IMR-90 (cell line): ENCODE measurements at regions not wholly inside any gene's neighbourhood (a gene's known extent, or its start where the extent isn't known, plus 50 kb on each side); places are given as distances from the start of the nearest gene placed in this dataset.

Source experiments
- ATAC-seq: fragments of 200-7000 bp; cut with Tn5 transposase; 2 replicates; pipeline ENCODE4 v1.9.1; 2020; ENCODE audit warnings: low read depth, mild to moderate bottlenecking, moderate library complexity
- BruUV-seq: library from RNA; stranded (reverse); fragments of 400-500 nt; replicated peaks from 2 replicates; lab custom pipeline; 2021; lab: Mats Ljungman, UMichigan
- CTCF ChIA-PET: fragments of 300-600 bp; formaldehyde crosslinking; extraction: SDS; loops from one replicate; lab custom pipeline; 2021; ENCODE audit warnings: antibody characterized with exemption; lab: Yijun Ruan, JAX
- POLR2A ChIA-PET: fragments of 300-600 bp; sonication (Branson Sonifier 250); formaldehyde crosslinking; loops from one replicate; lab custom pipeline; 2022; ENCODE audit warnings: antibody characterized with exemption; ENCODE audit not compliant: unreplicated experiment; lab: Charles Lee
- DNase-seq: peaks from one replicate; pipeline ENCODE4 v3.0.0; 2013
- H2AFZ ChIP-seq: replicated peaks from 2 replicates; pipeline ENCODE3; 2013; ENCODE audit warnings: low read length, mild to moderate bottlenecking; ENCODE audit not compliant: poor library complexity
- H2AK5ac ChIP-seq: 2 replicates; pipeline ENCODE4 v1.6.1; 2013; ENCODE audit warnings: low read depth, low read length, inconsistent platforms
- H2AK9ac ChIP-seq: replicated peaks from 2 replicates; pipeline ENCODE3; 2013; ENCODE audit warnings: mild to moderate bottlenecking, low read depth, low read length, moderate library complexity; ENCODE audit not compliant: poor library complexity
- H2BK120ac ChIP-seq: 2 replicates; pipeline ENCODE4 v1.6.1; 2013; ENCODE audit warnings: low read depth, low read length, inconsistent platforms
- H2BK15ac ChIP-seq: 3 replicates; pipeline ENCODE4 v1.6.1; 2013; ENCODE audit warnings: low read depth, low read length, inconsistent platforms
- H2BK20ac ChIP-seq: 2 replicates; pipeline ENCODE4 v1.6.1; 2013; ENCODE audit warnings: low read depth, mild to moderate bottlenecking, inconsistent platforms, low read length, moderate library complexity
- H2BK5ac ChIP-seq: 2 replicates; pipeline ENCODE4 v1.6.1; 2013; ENCODE audit warnings: mild to moderate bottlenecking, low read depth, low read length, inconsistent platforms; ENCODE audit not compliant: poor library complexity, severe bottlenecking
- H3K14ac ChIP-seq: replicated peaks from 2 replicates; pipeline ENCODE4 v1.6.1; 2013; ENCODE audit warnings: low read depth, low read length, inconsistent platforms
- H3K18ac ChIP-seq: 2 replicates; pipeline ENCODE4 v1.6.1; 2013; ENCODE audit warnings: low read depth, low read length, control low read depth
- H3K23ac ChIP-seq: 2 replicates; pipeline ENCODE4 v1.6.1; 2013; ENCODE audit warnings: low read depth, low read length, inconsistent platforms
- H3K27ac ChIP-seq: 2 replicates; pipeline ENCODE4 v1.5.1; 2013; ENCODE audit warnings: mild to moderate bottlenecking, control low read depth, low read length; ENCODE audit not compliant: insufficient read depth
- H3K27me3 ChIP-seq: 2 replicates; pipeline ENCODE4 v1.6.1; 2013; ENCODE audit warnings: low read length; ENCODE audit not compliant: control insufficient read depth, insufficient read depth
- H3K36me3 ChIP-seq: 2 replicates; pipeline ENCODE4 v1.6.1; 2013; ENCODE audit warnings: low read length, mixed read lengths; ENCODE audit not compliant: control insufficient read depth, insufficient read depth
- H3K4ac ChIP-seq: 2 replicates; pipeline ENCODE4 v1.6.1; 2013; ENCODE audit warnings: low read depth, low read length, inconsistent platforms
- H3K4me1 ChIP-seq: 2 replicates; pipeline ENCODE4 v1.6.1; 2013; ENCODE audit warnings: low read length, mixed read lengths; ENCODE audit not compliant: control insufficient read depth, insufficient read depth
- H3K4me2 ChIP-seq: 2 replicates; pipeline ENCODE4 v1.6.1; 2013; ENCODE audit warnings: low read depth, mild to moderate bottlenecking, control low read depth, low read length, moderate library complexity
- H3K4me3 ChIP-seq: 2 replicates; pipeline ENCODE4 v1.5.1; 2013; ENCODE audit warnings: low read depth, mild to moderate bottlenecking, control low read depth, low read length, moderate library complexity; ENCODE audit not compliant: insufficient read depth
- H3K56ac ChIP-seq: 2 replicates; pipeline ENCODE4 v1.6.1; 2013; ENCODE audit warnings: low read length, inconsistent platforms; ENCODE audit not compliant: insufficient read depth; ENCODE audit errors: extremely low read depth
- H3K79me1 ChIP-seq, 2 experiments: 2 replicates each; pipeline ENCODE4 v1.6.1; 2013; ENCODE audit warnings: low read length in 2 of 2, inconsistent platforms in 1 of 2, low read depth in 1 of 2
- H3K9ac ChIP-seq: 2 replicates; pipeline ENCODE4 v1.6.1; 2013; ENCODE audit warnings: low read depth, low read length, control low read depth
- H3K9me1 ChIP-seq: 2 replicates; pipeline ENCODE4 v1.6.1; 2013; ENCODE audit warnings: low read length, inconsistent platforms; ENCODE audit not compliant: insufficient read depth
- H3K9me3 ChIP-seq: 2 replicates; pipeline ENCODE4 v1.6.1; 2013; ENCODE audit warnings: low read length; ENCODE audit not compliant: control insufficient read depth, insufficient read depth
- H4K20me1 ChIP-seq: 2 replicates; pipeline ENCODE4 v1.6.1; 2013; ENCODE audit warnings: low read length, inconsistent platforms; ENCODE audit not compliant: insufficient read depth
- H4K5ac ChIP-seq: 2 replicates; pipeline ENCODE4 v1.6.1; 2013; ENCODE audit warnings: mild to moderate bottlenecking, low read depth, low read length, control low read depth
- H4K8ac ChIP-seq, 2 experiments: 2 replicates each; pipeline ENCODE4 v1.6.1; 2013; ENCODE audit warnings: low read depth in 2 of 2, low read length in 2 of 2, control low read depth in 1 of 2, inconsistent platforms in 1 of 2
- H4K91ac ChIP-seq: 2 replicates; pipeline ENCODE4 v1.6.1; 2013; ENCODE audit warnings: low read depth, low read length, inconsistent platforms; ENCODE audit not compliant: insufficient read depth
- BHLHE40 ChIP-seq: fragments of 150-350 bp; IDR thresholded peaks from 2 replicates; pipeline ENCODE4 v1.6.1; 2016; ENCODE audit warnings: mild to moderate bottlenecking, low read depth, low read length
- CEBPB ChIP-seq: IDR thresholded peaks from 2 replicates; pipeline ENCODE4 v1.6.1; 2012; ENCODE audit warnings: low read depth, low read length, improper control_type of control experiment
- CHD1 ChIP-seq: IDR thresholded peaks from 2 replicates; pipeline ENCODE4 v1.6.1; 2012; ENCODE audit warnings: low read depth, low read length, improper control_type of control experiment
- FOS ChIP-seq: fragments of 150-350 bp; IDR thresholded peaks from 2 replicates; pipeline ENCODE4 v1.6.1; 2016; ENCODE audit warnings: low read depth, low read length
- MAFK ChIP-seq: IDR thresholded peaks from 2 replicates; pipeline ENCODE4 v1.6.1; 2012; ENCODE audit warnings: low read depth, low read length, improper control_type of control experiment
- MAZ ChIP-seq: IDR thresholded peaks from 2 replicates; pipeline ENCODE4 v1.6.1; 2012; ENCODE audit warnings: low read depth, mild to moderate bottlenecking, low read length, improper control_type of control experiment, moderate library complexity, borderline replicate concordance
- MXI1 ChIP-seq: IDR thresholded peaks from 2 replicates; pipeline ENCODE4 v1.6.1; 2012; ENCODE audit warnings: low read depth, mild to moderate bottlenecking, low read length, moderate library complexity, borderline replicate concordance
- NFE2L2 ChIP-seq: fragments of 150-350 bp; IDR thresholded peaks from 2 replicates; pipeline ENCODE4 v1.6.1; 2016; ENCODE audit warnings: low read depth, mild to moderate bottlenecking, low read length
- POLR2A ChIP-seq: IDR thresholded peaks from 2 replicates; pipeline ENCODE4 v1.6.1; 2012; ENCODE audit warnings: mild to moderate bottlenecking, low read depth, low read length
- RAD21 ChIP-seq: IDR thresholded peaks from 2 replicates; pipeline ENCODE4 v1.6.1; 2012; ENCODE audit warnings: low read length, improper control_type of control experiment
- RCOR1 ChIP-seq: IDR thresholded peaks from 2 replicates; pipeline ENCODE4 v1.6.1; 2012; ENCODE audit warnings: mild to moderate bottlenecking, low read length, improper control_type of control experiment; ENCODE audit not compliant: insufficient replicate concordance
- RFX5 ChIP-seq: IDR thresholded peaks from 2 replicates; pipeline ENCODE4 v1.8.0; 2012; ENCODE audit warnings: low read depth, mild to moderate bottlenecking, low read length, moderate library complexity
- SMC3 ChIP-seq: fragments of 150-350 bp; IDR thresholded peaks from 2 replicates; pipeline ENCODE4 v1.6.1; 2016; ENCODE audit warnings: low read depth, mild to moderate bottlenecking, antibody characterized with exemption, low read length, moderate library complexity
- WGBS, 2 experiments: methylation state at CpG; one replicate each; pipeline versions ENCODE4 v1.1.5 to v1.1.7; 2013; ENCODE audit warnings: missing lambda C conversion rate in 2 of 2; ENCODE audit not compliant: insufficient read length in 1 of 2; ENCODE audit errors: extremely low coverage in 2 of 2; 5-methylcytosine and 5-hydroxymethylcytosine counted together
- dilution Hi-C: fragments of 300-500 bp; cut with HindIII; formaldehyde crosslinking; loops from one replicate; pipeline ENCODE4 v1.14.3; 2018; ENCODE audit warnings: low sequenced_read_pairs; ENCODE audit not compliant: unreplicated experiment
- in situ Hi-C: fragments of 300-500 bp; cut with MboI; formaldehyde crosslinking; loops from 3 replicates; pipeline ENCODE4 v1.14.3; 2019; ENCODE audit warnings: low sequenced_read_pairs, inconsistent platforms, mixed read lengths
- intact Hi-C: fragments of 100-400 bp; cut with micrococcal nuclease; formaldehyde crosslinking; loops from 2 replicates; pipeline ENCODE4 v1.10.0; 2022
- TF ChIP-seq, protein P1 (sequence below): fragments of 150-350 bp; IDR thresholded peaks from 2 replicates; pipeline ENCODE4 v1.6.1; 2016; ENCODE audit warnings: low read depth, mild to moderate bottlenecking, low read length, moderate library complexity, borderline replicate concordance
- TF ChIP-seq, protein P2 (sequence below): fragments of 150-350 bp; IDR thresholded peaks from 2 replicates; pipeline ENCODE4 v1.6.1; 2017; ENCODE audit warnings: mild to moderate bottlenecking, antibody characterized with exemption, low read length, low read depth
- TF ChIP-seq, protein P3 (sequence below): conservative IDR thresholded peaks from 2 replicates; pipeline ENCODE4 v1.5.1; 2012; ENCODE audit warnings: mild to moderate bottlenecking, low read depth, low read length, improper control_type of control experiment

DNA sequence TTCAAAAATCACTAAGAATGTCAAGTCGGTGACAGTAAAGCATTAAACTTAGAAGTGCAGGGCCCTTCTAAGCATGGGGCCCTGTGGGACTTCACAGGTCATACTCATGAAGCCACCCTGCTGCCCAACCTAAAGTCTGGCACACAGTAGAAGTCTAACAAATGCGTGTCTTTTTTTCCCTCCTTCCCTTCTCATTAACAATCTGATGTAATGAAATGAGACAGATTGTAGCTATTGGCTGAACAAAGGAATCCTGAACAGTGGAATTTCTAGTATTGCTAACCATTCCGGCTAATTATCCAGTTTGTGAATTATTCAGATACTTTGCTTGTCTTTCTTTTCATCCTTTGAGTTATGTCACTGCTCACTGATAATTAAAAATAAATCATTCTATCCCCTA is 369.9 kb downstream of the WDR11 start:
- H2BK5ac ChIP-seq: no peak overlapping the region
- no peak for TF ChIP-seq RCOR1
- TF ChIP-seq POLR2A: no peak
- TF ChIP-seq CEBPB: no peak
- TF ChIP-seq NFE2L2: no peak
- TF ChIP-seq SMC3: no peak
- no peak for TF ChIP-seq MXI1
- TF ChIP-seq BHLHE40: no peak
- TF ChIP-seq, protein P1, sequence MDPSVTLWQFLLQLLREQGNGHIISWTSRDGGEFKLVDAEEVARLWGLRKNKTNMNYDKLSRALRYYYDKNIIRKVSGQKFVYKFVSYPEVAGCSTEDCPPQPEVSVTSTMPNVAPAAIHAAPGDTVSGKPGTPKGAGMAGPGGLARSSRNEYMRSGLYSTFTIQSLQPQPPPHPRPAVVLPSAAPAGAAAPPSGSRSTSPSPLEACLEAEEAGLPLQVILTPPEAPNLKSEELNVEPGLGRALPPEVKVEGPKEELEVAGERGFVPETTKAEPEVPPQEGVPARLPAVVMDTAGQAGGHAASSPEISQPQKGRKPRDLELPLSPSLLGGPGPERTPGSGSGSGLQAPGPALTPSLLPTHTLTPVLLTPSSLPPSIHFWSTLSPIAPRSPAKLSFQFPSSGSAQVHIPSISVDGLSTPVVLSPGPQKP: no peak
- TF ChIP-seq RFX5: no peak
- TF ChIP-seq, protein P2, sequence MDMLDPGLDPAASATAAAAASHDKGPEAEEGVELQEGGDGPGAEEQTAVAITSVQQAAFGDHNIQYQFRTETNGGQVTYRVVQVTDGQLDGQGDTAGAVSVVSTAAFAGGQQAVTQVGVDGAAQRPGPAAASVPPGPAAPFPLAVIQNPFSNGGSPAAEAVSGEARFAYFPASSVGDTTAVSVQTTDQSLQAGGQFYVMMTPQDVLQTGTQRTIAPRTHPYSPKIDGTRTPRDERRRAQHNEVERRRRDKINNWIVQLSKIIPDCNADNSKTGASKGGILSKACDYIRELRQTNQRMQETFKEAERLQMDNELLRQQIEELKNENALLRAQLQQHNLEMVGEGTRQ: no peak
- no peak for TF ChIP-seq MAFK
- TF ChIP-seq FOS: no peak
- no peak for TF ChIP-seq CHD1
- TF ChIP-seq, protein P3, sequence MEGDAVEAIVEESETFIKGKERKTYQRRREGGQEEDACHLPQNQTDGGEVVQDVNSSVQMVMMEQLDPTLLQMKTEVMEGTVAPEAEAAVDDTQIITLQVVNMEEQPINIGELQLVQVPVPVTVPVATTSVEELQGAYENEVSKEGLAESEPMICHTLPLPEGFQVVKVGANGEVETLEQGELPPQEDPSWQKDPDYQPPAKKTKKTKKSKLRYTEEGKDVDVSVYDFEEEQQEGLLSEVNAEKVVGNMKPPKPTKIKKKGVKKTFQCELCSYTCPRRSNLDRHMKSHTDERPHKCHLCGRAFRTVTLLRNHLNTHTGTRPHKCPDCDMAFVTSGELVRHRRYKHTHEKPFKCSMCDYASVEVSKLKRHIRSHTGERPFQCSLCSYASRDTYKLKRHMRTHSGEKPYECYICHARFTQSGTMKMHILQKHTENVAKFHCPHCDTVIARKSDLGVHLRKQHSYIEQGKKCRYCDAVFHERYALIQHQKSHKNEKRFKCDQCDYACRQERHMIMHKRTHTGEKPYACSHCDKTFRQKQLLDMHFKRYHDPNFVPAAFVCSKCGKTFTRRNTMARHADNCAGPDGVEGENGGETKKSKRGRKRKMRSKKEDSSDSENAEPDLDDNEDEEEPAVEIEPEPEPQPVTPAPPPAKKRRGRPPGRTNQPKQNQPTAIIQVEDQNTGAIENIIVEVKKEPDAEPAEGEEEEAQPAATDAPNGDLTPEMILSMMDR: no peak
- TF ChIP-seq MAZ: no peak
- no peak for TF ChIP-seq RAD21
- H3K27ac ChIP-seq: no peak overlapping the region
- no peak overlapping the region for H3K56ac ChIP-seq
- in situ Hi-C loops: no loop called here
- ATAC-seq (no peak), DNase-seq (no peak)
- H4K20me1 ChIP-seq: no peaks in the 10 kb centered on the region
- no peaks in the 10 kb centered on the region for H3K79me1 ChIP-seq
- ChIA-PET CTCF (no interaction called here), POLR2A (no interaction called here)
- no peak overlapping the region for H3K9ac ChIP-seq
- no peak overlapping the region for H2BK15ac ChIP-seq
- no peak overlapping the region for H2BK20ac ChIP-seq
- no peak overlapping the region for H3K4me2 ChIP-seq
- no peak overlapping the region for H3K18ac ChIP-seq
- no peaks in the 10 kb centered on the region for H3K9me1 ChIP-seq
- H3K27me3 ChIP-seq: no peaks in the 10 kb centered on the region
- H2AK9ac ChIP-seq: no peak overlapping the region
- intact Hi-C loops: no loop called here
- no peak overlapping the region for H4K8ac ChIP-seq
- no peak overlapping the region for H3K23ac ChIP-seq
- H3K4me3 ChIP-seq: no peak overlapping the region
- H2AK5ac ChIP-seq: no peak overlapping the region
- H4K5ac ChIP-seq: no peak overlapping the region
- H4K91ac ChIP-seq: no peak overlapping the region
- WGBS, 2 experiments: no CpG with 5 or more reads among the region's 3 CpGs
- H2BK120ac ChIP-seq: no peak overlapping the region
- H3K9me3 ChIP-seq: peaks cover 19% of the 10 kb centered on the region
- BruUV-seq: no TSS peak
- no peaks in the 10 kb centered on the region for H3K4me1 ChIP-seq
- no peak overlapping the region for H3K14ac ChIP-seq
- H3K4ac ChIP-seq: no peak overlapping the region
- dilution Hi-C loops: no loop called here
- H3K36me3 ChIP-seq: no peaks in the 10 kb centered on the region
- H2AFZ ChIP-seq: no peak overlapping the region
